ENCODE measurements at regions not wholly inside any gene's neighbourhood (a gene's known extent, or its start where the extent isn't known, plus 50 kb on each side); places are given as distances from the start of the nearest gene placed in this dataset.

GRCh38 chr16:73337373-73338296 is 289.7 kb upstream of the ZFHX3 start:
- DNase-seq (ENCODE audit: extremely low read depth in 1 of 2, low read depth in 1 of 2): no peak

DNA sequence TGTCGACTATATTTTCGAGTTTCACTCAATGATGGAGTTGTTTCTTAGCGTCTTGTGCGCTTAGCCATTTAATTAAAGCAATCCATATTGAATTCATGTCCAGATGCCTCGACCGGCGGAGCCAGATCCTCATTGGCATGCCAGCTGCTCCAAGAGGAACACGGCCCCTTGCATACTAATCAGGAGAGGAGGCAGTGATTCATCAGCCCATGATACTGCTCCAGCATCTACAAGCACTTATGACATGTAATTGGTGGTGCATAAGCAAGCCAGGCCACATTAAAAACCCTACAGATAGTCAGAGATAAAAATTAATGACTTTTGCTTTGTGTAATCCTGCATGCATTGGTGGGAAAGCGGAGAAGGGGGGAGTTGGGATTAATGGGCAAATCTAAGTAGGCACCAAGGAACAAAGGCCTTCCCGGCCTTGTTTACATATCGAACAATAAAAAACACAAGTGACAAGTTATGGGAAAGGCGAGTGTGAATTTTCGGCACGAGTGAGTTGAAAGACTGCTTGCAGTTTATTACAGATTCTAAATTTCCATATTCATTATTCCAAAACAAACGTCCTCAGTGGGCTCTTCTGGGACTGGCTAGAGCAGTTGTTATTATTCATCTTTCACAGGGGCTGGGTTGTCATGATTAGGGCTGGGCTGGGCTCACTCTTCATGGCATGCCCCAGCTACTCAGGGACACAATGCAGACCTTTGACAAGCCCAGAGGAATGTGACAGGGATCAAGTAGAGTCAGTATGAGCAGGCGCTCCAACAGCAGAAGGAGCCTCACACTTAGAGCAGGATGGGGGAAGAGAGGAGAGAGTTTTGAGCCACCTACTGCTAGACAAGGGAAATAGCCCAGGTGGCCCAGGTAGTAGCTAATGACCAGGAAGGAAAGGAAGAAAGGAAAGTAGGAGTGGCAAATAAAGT is 281.7 kb upstream of the ZFHX3 start:
- no peak for DNase-seq (ENCODE audit: extremely low read depth in 1 of 2, low read depth in 1 of 2)

DNA sequence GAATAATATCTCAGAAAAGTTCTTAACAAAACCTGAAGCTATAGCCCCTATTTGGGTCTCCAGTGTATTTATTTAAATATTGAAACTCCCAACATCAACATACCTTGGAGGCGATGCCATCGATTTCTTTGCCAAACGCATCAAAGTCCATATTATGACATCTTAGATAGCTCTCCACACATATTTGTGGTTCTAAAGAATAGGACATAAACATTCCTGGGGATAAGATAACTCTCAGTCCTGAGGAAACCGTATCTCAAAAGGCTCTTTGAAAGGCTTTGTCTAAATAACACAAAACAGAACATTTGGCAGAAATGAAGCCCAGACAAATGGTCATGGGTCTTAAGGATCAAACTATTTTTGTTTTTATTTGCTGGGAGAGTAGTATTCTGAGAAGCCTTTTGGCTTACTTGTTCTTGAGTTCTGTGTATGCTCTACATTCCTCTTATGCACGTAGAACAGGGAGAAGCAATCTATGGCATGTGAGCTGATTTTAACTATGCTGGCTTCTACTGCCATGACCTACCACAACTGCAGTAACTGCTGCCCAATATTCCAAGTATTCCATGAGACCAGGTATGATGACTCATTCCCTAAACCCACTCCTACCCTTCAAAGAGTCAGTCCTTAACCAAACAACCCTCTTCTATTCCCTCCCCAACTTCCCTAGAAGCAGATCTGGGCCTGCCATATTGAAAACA is 279.0 kb upstream of the ZFHX3 start:
- DNase-seq (ENCODE audit: extremely low read depth in 1 of 2, low read depth in 1 of 2): no peak

GRCh38 chr16:73326221-73326620 is 278.3 kb upstream of the ZFHX3 start:
- no peak for DNase-seq (ENCODE audit: extremely low read depth in 1 of 2, low read depth in 1 of 2)

- no peak for DNase-seq (ENCODE audit: extremely low read depth in 1 of 2, low read depth in 1 of 2)
These were observed 276.0 kb upstream of the ZFHX3 start for GRCh38 chr16:73323880-73324279.

DNA sequence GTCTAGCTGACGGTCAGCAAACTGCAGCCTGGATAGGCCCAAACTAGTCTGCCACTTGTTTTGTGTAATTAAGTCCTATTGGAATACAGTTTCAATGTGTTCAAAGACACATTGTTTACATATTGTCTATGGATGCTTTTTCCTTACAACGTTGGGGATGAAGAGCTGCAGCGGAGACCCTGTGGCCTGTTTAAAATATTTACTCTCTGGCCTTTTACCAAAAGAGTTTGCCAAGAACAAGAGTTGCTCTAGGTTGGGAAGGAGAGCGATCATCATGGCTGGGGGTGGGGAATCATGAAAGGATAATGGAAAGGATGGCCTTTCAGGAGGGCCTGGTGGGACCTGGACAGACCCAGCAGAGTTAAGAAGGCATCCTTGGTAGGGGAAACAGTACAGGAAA is 274.9 kb upstream of the ZFHX3 start:
- DNase-seq (ENCODE audit: extremely low read depth in 1 of 2, low read depth in 1 of 2): no peak

DNA sequence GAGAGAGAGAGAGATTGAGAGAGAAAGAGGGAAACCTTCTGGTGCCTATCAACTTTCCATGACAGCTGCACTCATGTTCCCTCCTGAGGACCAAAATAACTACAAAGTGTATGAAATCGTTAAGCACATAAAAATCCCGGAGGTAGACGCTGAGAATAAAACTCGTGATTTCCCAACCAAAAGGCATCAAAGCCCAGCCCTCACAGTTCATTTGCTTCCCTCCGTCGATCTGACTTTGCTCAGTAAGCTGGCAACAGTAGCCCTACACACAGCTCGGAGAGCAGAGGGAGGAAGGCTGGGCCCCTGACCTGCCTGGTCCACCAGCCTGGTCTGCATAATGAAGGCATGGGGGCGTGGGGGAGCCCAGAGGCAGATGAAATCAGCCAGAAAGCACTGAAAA is 273.9 kb upstream of the ZFHX3 start:
- DNase-seq (ENCODE audit: extremely low read depth in 1 of 2, low read depth in 1 of 2): no peak

DNA sequence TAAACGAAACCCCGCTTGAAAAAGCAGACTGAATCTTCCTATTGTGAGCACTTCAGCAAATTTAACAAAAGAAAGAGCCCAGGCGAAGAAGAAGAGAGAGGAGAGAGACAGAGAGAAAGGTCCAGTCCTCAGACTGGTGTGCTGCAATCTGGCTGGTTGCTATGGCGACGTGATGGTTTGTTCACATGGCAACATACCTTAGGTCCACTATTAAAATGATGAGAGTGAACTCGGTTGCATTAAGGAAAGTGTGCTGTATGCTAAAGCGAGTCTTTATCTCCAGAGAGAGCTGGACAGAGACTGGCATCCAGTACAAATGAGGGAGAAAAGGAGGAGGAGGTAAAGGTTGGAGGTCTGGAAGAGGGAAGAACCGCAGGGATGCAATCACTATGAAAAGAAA is 271.8 kb upstream of the ZFHX3 start:
- no peak for DNase-seq (ENCODE audit: extremely low read depth in 1 of 2, low read depth in 1 of 2)

- no peak for DNase-seq (ENCODE audit: extremely low read depth in 1 of 2, low read depth in 1 of 2)
These were observed 271.3 kb upstream of the ZFHX3 start for GRCh38 chr16:73319261-73319660.

DNA sequence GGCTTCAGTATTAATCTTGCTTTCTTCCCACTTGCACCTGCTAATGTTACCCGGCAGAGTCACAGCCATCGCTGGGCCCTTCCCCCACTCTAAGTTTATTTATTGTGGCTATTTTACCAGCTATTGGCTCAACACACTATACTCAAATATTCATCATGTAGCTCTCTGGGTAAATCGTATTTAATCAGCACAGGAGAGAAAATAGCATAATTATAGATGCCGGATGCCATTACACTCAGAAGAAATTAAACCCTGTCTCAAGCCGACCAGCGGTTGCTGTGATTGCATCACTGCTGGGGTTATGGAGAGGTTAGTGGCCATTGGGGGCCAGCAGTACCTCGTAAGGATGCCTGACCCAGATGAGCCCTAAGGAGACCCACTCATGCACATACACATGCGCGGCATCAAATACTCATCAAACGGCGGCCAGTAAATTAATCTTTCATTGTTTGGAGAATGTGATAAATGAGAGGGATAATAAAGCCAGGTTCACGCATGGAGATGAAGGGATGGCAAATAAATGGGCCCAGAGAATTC is 269.5 kb upstream of the ZFHX3 start:
- no peak for DNase-seq (ENCODE audit: extremely low read depth in 1 of 2, low read depth in 1 of 2)

GRCh38 chr16:73315645-73316044 is 267.7 kb upstream of the ZFHX3 start:
- no peak for DNase-seq (ENCODE audit: extremely low read depth in 1 of 2, low read depth in 1 of 2)

DNA sequence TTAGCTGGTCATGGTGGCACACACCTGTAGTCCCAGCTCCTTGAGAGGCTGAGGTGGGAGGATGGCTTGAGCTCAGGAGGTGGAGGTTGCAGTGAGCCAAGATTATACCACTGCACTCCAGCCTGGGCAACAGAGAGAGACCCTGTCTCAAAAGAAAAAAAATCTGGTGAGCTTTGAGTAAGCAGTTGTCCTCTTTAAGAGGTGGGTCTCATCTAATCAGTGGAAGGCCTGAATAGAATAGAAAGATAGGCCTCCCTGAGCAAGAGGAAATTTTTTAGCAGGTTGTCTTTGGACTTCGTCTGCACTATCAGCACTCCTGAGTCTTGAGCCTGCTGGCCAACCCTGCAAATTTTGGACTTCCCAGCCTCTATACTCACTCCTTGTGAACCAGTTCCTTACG is 266.0 kb upstream of the ZFHX3 start:
- DNase-seq (ENCODE audit: extremely low read depth in 1 of 2, low read depth in 1 of 2): no peak

GRCh38 chr16:73311857-73312723 is 264.2 kb upstream of the ZFHX3 start:
- no peak for DNase-seq (ENCODE audit: extremely low read depth in 1 of 2, low read depth in 1 of 2)

GRCh38 chr16:73308771-73309170 is 260.8 kb upstream of the ZFHX3 start:
- no peak for DNase-seq (ENCODE audit: extremely low read depth in 1 of 2, low read depth in 1 of 2)

DNA sequence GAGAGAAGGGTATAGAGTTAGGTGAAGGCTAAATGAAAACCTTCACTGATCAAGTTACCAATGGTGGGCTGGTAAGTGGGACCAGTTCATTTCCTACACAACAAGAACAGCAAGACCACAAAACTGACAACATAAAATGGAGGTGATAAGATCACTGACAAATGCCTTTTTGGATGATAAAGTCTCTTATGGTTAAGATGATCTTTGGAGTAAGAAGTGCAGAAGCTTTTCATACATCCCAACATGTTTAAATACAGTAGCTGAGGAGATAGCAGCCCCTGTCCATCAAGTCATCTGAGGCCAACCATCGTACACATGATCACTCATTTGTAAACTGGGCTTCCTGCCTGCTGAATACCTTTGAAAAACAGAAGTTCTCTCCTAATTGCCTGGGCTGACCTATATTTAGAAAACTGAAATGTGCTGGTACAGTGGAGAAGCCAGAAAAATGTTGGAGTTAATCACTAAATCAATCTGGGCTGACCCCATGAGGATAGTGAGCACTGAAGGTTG is 259.0 kb upstream of the ZFHX3 start:
- DNase-seq (ENCODE audit: extremely low read depth in 1 of 2, low read depth in 1 of 2): no peak

DNA sequence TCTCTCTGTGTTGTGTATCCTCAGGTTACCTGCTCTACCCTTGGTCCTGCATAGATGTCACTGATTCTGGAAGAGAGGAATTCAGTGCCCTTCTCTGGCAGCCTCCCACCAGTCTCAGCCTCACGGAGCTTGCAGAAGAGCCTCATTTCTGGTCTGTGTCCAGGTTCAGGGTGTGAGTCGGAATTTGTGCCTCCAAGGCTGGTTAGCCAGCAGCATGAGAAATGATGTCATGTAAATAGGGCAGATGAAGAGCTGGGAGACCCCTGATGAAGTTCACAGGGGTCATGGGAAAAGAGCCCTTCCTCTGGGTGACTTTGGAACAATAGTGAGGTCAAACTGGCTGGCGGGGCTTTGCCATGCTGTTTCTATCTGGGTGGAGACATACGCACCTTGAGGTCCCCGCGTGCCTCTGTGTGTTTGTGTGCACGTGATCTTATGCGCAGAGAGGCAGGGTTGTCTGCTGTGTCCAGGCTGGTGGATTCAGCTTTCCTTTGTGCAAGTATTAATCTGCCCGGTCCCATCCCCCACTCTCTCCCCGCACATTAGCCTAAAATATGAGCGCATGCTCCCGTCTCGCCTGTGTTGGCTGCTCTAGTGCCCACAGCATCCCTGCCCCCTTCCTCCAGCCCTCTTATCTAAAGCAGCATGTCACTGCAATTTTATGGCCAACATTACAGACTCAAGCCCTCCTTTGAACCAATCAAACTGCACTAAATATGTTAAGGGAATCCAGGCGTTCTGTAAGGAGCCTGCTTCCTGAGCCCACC is 256.3 kb upstream of the ZFHX3 start:
- no peak for DNase-seq (ENCODE audit: extremely low read depth in 1 of 2, low read depth in 1 of 2)

DNA sequence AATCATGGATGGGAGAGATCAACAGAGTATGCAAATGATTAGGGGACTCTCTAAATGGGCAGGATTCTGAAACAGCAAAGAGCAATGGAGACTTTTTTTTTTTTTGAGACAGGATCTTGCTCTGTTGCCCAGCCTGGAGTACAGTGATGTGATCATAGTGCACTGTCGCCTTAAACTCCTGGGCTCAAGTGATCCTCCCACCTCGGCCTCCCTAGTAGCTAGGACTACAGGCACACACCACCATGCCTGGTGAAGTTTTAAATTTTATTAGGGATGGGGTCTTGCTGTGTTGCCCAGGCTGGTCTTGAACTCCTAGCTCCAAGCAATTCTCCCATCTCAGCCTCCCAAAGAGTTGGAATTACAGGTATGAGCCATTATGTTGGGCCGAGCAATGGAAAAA is 255.0 kb upstream of the ZFHX3 start:
- no peak for DNase-seq (ENCODE audit: extremely low read depth in 1 of 2, low read depth in 1 of 2)

- no peak for DNase-seq (ENCODE audit: extremely low read depth in 1 of 2, low read depth in 1 of 2)
These were observed 254.1 kb upstream of the ZFHX3 start for GRCh38 chr16:73301984-73302383.

GRCh38 chr16:73299346-73299745 is 251.4 kb upstream of the ZFHX3 start:
- no peak for DNase-seq (ENCODE audit: extremely low read depth in 1 of 2, low read depth in 1 of 2)
